SK-N-MC (cell line): ENCODE measurements at regions not wholly inside any gene's neighbourhood (a gene's known extent, or its start where the extent isn't known, plus 50 kb on each side); places are given as distances from the start of the nearest gene placed in this dataset.

Source experiments
- DNase-seq: peaks from one replicate; pipeline ENCODE4 v3.0.0-alpha.2; 2011; ENCODE audit warnings: low read depth, low spot score
- H3K27ac ChIP-seq: fragments of 200-600 bp; sonication (generic); 2 replicates; pipeline ENCODE4 v1.5.1; 2016; ENCODE audit warnings: mixed run types
- H3K36me3 ChIP-seq: fragments of 200-600 bp; sonication (generic); 2 replicates; pipeline ENCODE4 v1.6.1; 2017; ENCODE audit warnings: antibody characterized with exemption, low read length, mixed read lengths; ENCODE audit not compliant: insufficient read depth
- H3K4me3 ChIP-seq: fragments of 200-600 bp; sonication (generic); 2 replicates; pipeline ENCODE4 v1.5.1; 2016
- H3K9ac ChIP-seq: fragments of 200-600 bp; sonication (generic); 2 replicates; pipeline ENCODE4 v1.8.0; 2017; ENCODE audit warnings: mixed run types, mixed read lengths; ENCODE audit not compliant: insufficient read length
- H3K9me3 ChIP-seq: fragments of 200-600 bp; sonication (generic); 2 replicates; pipeline ENCODE4 v1.6.1; 2017; ENCODE audit warnings: low read depth, mild to moderate bottlenecking, antibody characterized with exemption, low read length, moderate library complexity, mixed read lengths
- EZH2 ChIP-seq: fragments of 200-600 bp; sonication (generic); IDR thresholded peaks from one replicate; pipeline ENCODE4 v1.6.1; 2017; ENCODE audit warnings: antibody characterized with exemption
- FOXP2 ChIP-seq: optimal IDR thresholded peaks from 2 replicates; pipeline ENCODE3; 2011; ENCODE audit warnings: mild to moderate bottlenecking, moderate library complexity; ENCODE audit not compliant: insufficient read depth; ENCODE audit errors: extremely low read length, control extremely low read depth
- POLR2AphosphoS5 ChIP-seq: IDR thresholded peaks from 2 replicates; pipeline ENCODE4 v1.6.1; 2012; ENCODE audit warnings: mild to moderate bottlenecking, low read depth, low read length, borderline replicate concordance

- DNase-seq: no peak
- no peak overlapping the region for H3K27ac ChIP-seq
- H3K4me3 ChIP-seq: no peak overlapping the region
- no peaks in the 10 kb centered on the region for H3K9me3 ChIP-seq
- TF ChIP-seq FOXP2 (no peak), EZH2 (no peak), POLR2AphosphoS5 (no peak)
- no peaks in the 10 kb centered on the region for H3K36me3 ChIP-seq
- no peak overlapping the region for H3K9ac ChIP-seq
Measured at GRCh38 chr4:14066979-14067378, 439.5 kb upstream of the BOD1L1 start.

DNA sequence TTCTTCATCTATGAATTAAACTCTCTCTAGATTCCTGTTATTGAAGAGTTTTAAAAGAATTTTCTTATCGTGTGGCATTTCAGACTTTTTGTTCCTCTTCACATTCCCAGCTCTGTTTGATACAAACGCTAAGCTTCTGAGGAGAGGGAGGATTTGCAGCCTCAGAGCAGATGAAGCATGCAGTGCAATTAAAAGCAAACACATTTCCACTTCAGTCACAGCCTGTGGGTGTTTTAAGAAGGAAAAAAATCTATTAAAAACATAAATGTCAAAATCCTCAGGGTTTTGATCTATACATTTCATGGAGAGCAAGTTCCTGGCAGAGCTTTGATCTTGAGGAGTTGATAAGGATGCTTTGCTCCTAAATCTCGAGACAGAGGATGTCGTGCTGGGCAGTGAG lies 442.4 kb upstream of the BOD1L1 start:
- Histone ChIP-seq H3K9me3 (no peaks in the 10 kb centered on the region), H3K4me3 (no peak overlapping the region), H3K9ac (no peak overlapping the region), H3K27ac (no peak overlapping the region), H3K36me3 (no peaks in the 10 kb centered on the region)
- TF ChIP-seq FOXP2 (no peak), POLR2AphosphoS5 (no peak), EZH2 (no peak)
- DNase-seq: no peak

DNA sequence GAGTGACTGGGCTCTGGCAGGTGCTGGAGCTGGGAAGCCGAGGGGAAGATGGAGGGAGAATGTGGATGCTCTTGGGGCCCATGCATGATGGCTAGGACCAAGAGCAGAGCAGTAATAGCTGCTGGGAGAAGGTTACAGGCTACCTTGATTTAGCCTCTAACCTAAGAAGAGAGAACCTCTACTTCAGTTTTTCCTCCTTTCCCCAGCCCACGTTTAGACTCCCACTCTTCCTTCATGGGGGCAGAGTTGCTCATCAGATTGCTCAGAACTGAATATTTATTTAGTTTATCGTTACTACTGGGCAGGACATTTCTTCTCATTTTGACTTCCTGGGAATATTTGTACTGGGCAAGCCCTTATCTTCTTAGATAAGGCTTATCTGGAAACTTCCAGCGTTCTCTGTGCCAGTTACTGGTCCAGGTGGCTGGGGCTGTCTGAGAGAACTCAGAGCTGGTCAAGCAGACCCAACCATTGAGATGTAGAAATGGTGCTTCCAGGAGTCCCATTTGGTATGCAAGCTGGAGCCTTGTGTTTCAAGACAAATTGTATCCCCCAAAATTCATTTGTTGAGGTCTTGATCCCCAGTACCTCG lies 442.9 kb upstream of the BOD1L1 start:
- Histone ChIP-seq H3K9ac (no peak overlapping the region), H3K4me3 (no peak overlapping the region), H3K9me3 (no peaks in the 10 kb centered on the region), H3K36me3 (no peaks in the 10 kb centered on the region), H3K27ac (no peak overlapping the region)
- no peak for DNase-seq
- no peak for TF ChIP-seq FOXP2
- no peak for TF ChIP-seq EZH2
- no peak for TF ChIP-seq POLR2AphosphoS5

DNA sequence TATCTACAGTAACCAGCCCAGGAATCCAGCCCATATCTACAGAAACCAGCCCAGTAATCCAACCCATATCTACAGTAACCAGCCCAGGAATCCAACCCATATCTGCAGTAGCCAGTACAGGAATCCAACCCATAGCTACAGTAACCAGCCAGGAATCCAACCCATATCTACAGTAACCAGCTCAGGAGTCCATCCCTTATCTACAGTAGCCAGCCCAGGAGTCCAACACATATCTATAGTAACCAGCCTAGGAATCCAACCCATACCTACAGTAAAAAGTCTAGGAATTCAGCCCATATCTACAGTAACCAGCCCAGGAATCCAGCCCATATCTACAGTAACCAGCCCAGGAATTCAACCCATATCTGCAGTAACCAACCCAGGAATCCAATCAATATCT lies 445.0 kb upstream of the BOD1L1 start:
- TF ChIP-seq FOXP2: no peak
- DNase-seq: no peak

GRCh38 chr4:14076776-14077175 lies 449.3 kb upstream of the BOD1L1 start:
- Histone ChIP-seq H3K4me3 (no peak overlapping the region), H3K36me3 (no peaks in the 10 kb centered on the region), H3K9me3 (no peaks in the 10 kb centered on the region), H3K9ac (no peak overlapping the region), H3K27ac (no peak overlapping the region)
- TF ChIP-seq EZH2 (no peak), POLR2AphosphoS5 (no peak), FOXP2 (no peak)
- DNase-seq: no peak

More for the DNA sequence above, 445.0 kb upstream of the BOD1L1 start:
- Histone ChIP-seq H3K36me3 (no peaks in the 10 kb centered on the region), H3K9ac (no peak overlapping the region), H3K4me3 (no peak overlapping the region), H3K9me3 (no peaks in the 10 kb centered on the region), H3K27ac (no peak overlapping the region)

DNA sequence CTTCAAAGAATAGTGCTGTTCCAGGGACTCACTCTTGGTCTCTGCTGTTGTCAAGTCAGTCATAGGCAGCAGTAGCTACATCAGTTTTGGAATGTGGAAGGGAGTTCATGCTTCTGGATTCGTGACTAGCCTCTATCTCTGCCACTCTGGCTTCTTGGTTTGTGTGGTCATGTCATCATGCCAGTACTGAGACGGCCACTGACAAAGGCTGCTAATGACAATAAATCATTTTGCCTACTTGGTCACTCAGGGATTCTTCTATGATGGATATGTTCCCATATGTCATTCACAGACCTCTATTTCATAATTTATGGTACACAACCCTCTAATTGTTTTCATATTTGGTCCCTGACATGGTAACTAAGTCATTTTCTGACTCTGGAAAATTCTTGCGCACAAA lies 450.8 kb upstream of the BOD1L1 start:
- no peaks in the 10 kb centered on the region for H3K36me3 ChIP-seq
- H3K27ac ChIP-seq: no peak overlapping the region
- no peak for TF ChIP-seq FOXP2
- TF ChIP-seq EZH2: no peak
- no peak for TF ChIP-seq POLR2AphosphoS5
- no peak overlapping the region for H3K4me3 ChIP-seq
- no peaks in the 10 kb centered on the region for H3K9me3 ChIP-seq
- DNase-seq: no peak
- no peak overlapping the region for H3K9ac ChIP-seq

DNA sequence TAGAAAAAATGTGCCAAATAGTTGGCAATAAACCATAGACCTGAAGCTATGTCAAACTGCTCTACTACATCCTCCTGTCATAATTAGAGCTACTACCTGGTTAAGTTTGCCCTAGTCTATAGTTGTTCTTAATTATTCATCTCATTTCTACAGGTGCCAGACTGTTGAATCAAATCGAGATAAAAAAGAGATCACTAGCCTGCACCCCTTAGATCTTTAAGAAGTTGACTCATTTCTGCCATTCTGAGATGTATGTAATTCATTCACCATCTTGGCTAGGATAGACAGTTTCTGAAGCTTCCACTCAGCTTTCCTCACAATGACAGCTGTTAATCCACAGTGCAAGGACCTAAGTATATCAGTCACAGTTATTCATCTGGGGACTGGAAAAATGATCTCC lies 452.1 kb upstream of the BOD1L1 start:
- Histone ChIP-seq H3K9ac (no peak overlapping the region), H3K4me3 (no peak overlapping the region), H3K9me3 (no peaks in the 10 kb centered on the region), H3K27ac (no peak overlapping the region), H3K36me3 (no peaks in the 10 kb centered on the region)
- DNase-seq: no peak
- TF ChIP-seq POLR2AphosphoS5 (no peak), EZH2 (no peak), FOXP2 (no peak)

DNA sequence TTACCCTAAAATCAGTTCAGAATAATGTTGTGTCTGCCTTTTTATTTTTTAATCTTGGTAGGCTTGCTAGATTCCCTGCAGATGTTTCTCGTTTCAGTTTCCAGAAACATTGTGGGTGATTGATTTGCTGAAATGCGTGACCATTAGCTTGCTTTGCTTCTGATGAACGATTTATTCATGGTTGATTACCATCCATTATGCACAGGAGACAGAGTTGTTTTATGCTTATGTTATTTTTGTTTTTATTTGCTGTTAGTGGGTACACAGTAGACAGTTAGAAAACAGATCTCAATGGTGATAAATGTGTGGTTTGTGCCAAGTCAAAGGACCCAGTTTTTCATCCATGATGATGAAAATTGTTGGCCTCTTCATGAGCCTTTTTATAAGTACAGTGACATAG lies 455.6 kb upstream of the BOD1L1 start:
- no peak for DNase-seq
- H3K4me3 ChIP-seq: no peak overlapping the region
- H3K27ac ChIP-seq: no peak overlapping the region
- H3K9me3 ChIP-seq: no peaks in the 10 kb centered on the region
- no peaks in the 10 kb centered on the region for H3K36me3 ChIP-seq
- H3K9ac ChIP-seq: no peak overlapping the region
- TF ChIP-seq POLR2AphosphoS5 (no peak), FOXP2 (no peak), EZH2 (no peak)

DNA sequence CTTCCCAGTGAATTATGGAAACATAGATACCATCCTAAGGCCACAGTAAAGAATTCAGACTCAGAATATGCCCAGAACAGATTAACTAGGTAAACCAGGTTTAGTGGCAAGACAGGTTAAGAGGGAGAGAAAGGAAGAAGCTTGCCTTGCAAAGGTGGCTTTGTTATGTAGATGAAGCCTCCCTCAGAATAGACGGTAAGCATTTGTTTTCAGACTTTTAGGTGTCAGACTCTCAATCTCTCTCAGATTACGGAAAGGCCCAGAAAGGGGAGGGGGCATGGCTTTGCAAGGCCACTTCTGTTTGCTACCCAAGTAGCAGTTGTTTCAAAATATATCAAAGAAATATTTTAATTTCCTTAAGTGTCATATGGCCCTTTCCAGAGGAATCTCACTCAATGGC lies 457.1 kb upstream of the BOD1L1 start:
- DNase-seq: no peak
- Histone ChIP-seq H3K9ac (no peak overlapping the region), H3K9me3 (no peaks in the 10 kb centered on the region), H3K27ac (no peak overlapping the region), H3K4me3 (no peak overlapping the region), H3K36me3 (no peaks in the 10 kb centered on the region)
- TF ChIP-seq FOXP2 (no peak), EZH2 (no peak), POLR2AphosphoS5 (no peak)
